GM12878 (cell line): ENCODE measurements at regions not wholly inside any gene's neighbourhood (a gene's known extent, or its start where the extent isn't known, plus 50 kb on each side); places are given as distances from the start of the nearest gene placed in this dataset.
"Not testable (repeated sequence)": the region's sequence is repeated elsewhere in the genome, so short reads cannot be mapped to it uniquely, and the experiment has no call there.

ENCODE experiments used
- ATAC-seq: fragments of 200-7000 bp; cut with Tn5 transposase; 3 replicates; pipeline ENCODE4 v1.9.1; 2020; ENCODE audit warnings: mild to moderate bottlenecking, moderate library complexity
- BruUV-seq: library from RNA; stranded (reverse); fragments of 400-500 nt; replicated peaks from 2 replicates; lab custom pipeline; 2021; lab: Mats Ljungman, UMichigan
- CTCF ChIA-PET: fragments of 300-600 bp; sonication (Branson Sonifier 250); formaldehyde crosslinking; extraction: SDS; loops from one replicate; lab custom pipeline; 2021; ENCODE audit warnings: inconsistent platforms; lab: Yijun Ruan, JAX
- POLR2A ChIA-PET: fragments of 350-600 bp; formaldehyde crosslinking; extraction: SDS; loops from one replicate; lab custom pipeline; 2021; ENCODE audit warnings: inconsistent platforms; lab: Charles Lee
- RAD21 ChIA-PET: fragments of 300-600 bp; sonication (Branson Sonifier 250); formaldehyde crosslinking; loops from one replicate; lab custom pipeline; 2023; ENCODE audit warnings: antibody characterized with exemption; ENCODE audit not compliant: unreplicated experiment; lab: Charles Lee
- SMC1A ChIA-PET: fragments of 300-600 bp; sonication (Branson Sonifier 250); formaldehyde crosslinking; loops from one replicate; lab custom pipeline; 2023; ENCODE audit not compliant: unreplicated experiment, uncharacterized antibody; lab: Charles Lee
- DNase-seq: peaks from one replicate; pipeline ENCODE4 v3.0.0-alpha.2; 2011; ENCODE audit warnings: low read depth, low spot score
- FAIRE-seq: peaks from 3 replicates; lab custom pipeline; 2011; peaks lifted over from hg19 to GRCh38; lab: Jason Lieb, UNC
- H2AFZ ChIP-seq: 2 replicates; pipeline ENCODE4 v1.6.0; 2011; ENCODE audit warnings: low read depth, low read length, control low read depth; ENCODE audit not compliant: control insufficient read depth
- H3K27ac ChIP-seq: 2 replicates; pipeline ENCODE4 v1.5.1; 2011; ENCODE audit warnings: control low read depth; ENCODE audit not compliant: control insufficient read depth, insufficient read depth
- H3K27me3 ChIP-seq, 2 experiments: replicated peaks in 1 of 2; 2 replicates each; pipeline versions ENCODE4 v1.6.0 to v1.6.1; 2011; ENCODE audit warnings: low read length in 1 of 2; ENCODE audit not compliant: control insufficient read depth in 2 of 2, insufficient read depth in 2 of 2
- H3K36me3 ChIP-seq, 2 experiments: 2 replicates each; pipeline ENCODE4 v1.5.1; 2011; ENCODE audit warnings: low read length in 1 of 2; ENCODE audit not compliant: control insufficient read depth in 2 of 2, insufficient read depth in 2 of 2
- H3K4me1 ChIP-seq: 2 replicates; pipeline ENCODE4 v1.6.1; 2011; ENCODE audit warnings: mild to moderate bottlenecking, low read length, moderate library complexity, mixed read lengths; ENCODE audit not compliant: control insufficient read depth, insufficient read depth
- H3K4me2 ChIP-seq: 2 replicates; pipeline ENCODE4 v1.6.0; 2011; ENCODE audit warnings: control low read depth; ENCODE audit not compliant: control insufficient read depth, insufficient read depth
- H3K4me3 ChIP-seq: fragments of 200-600 bp; sonication (generic); 2 replicates; pipeline ENCODE4 v1.5.1; 2016
- H3K79me2 ChIP-seq: 2 replicates; pipeline ENCODE4 v1.6.0; 2011; ENCODE audit warnings: low read length; ENCODE audit not compliant: control insufficient read depth, insufficient read depth
- H3K9ac ChIP-seq: 2 replicates; pipeline ENCODE4 v1.8.0; 2011; ENCODE audit warnings: low read length, control low read depth, mixed read lengths; ENCODE audit not compliant: control insufficient read depth, insufficient read depth
- H3K9me3 ChIP-seq: replicated peaks from 3 replicates; pipeline ENCODE4 v1.5.1; 2011; ENCODE audit warnings: mild to moderate bottlenecking, low read length; ENCODE audit not compliant: control insufficient read depth, insufficient read depth
- H4K20me1 ChIP-seq: 2 replicates; pipeline ENCODE4 v1.6.0; 2011; ENCODE audit not compliant: control insufficient read depth, insufficient read depth
- HDGF ChIP-seq: fragments of 450-650 bp; IDR thresholded peaks from 2 replicates; pipeline ENCODE4 v1.6.1; 2016; ENCODE audit warnings: antibody characterized with exemption
- MTA3 ChIP-seq: IDR thresholded peaks from 2 replicates; pipeline ENCODE4 v1.6.1; 2012; ENCODE audit warnings: low read length, inconsistent platforms, borderline replicate concordance
- NBN ChIP-seq: fragments of 450-650 bp; IDR thresholded peaks from 2 replicates; pipeline ENCODE4 v1.6.1; 2016
- POU2F2 ChIP-seq: IDR thresholded peaks from 3 replicates; pipeline ENCODE4 v1.6.1; 2011; ENCODE audit warnings: low read depth, mild to moderate bottlenecking, low read length, borderline replicate concordance
- RUNX3 ChIP-seq: IDR thresholded peaks from 2 replicates; pipeline ENCODE4 v1.6.1; 2012; ENCODE audit warnings: low read length, inconsistent platforms
- SRF ChIP-seq, 2 experiments: IDR thresholded peaks; 2 replicates each; pipeline ENCODE4 v1.6.1; 2011; ENCODE audit warnings: low read depth in 2 of 2, low read length in 2 of 2, mild to moderate bottlenecking in 1 of 2, moderate library complexity in 1 of 2
- USF1 ChIP-seq: IDR thresholded peaks from 2 replicates; pipeline ENCODE4 v1.6.1; 2011; ENCODE audit warnings: borderline replicate concordance, low read depth, mild to moderate bottlenecking, moderate library complexity, mixed read lengths, low read length; ENCODE audit not compliant: insufficient read depth; ENCODE audit errors: extremely low read length
- ZBTB4 ChIP-seq: fragments of 450-650 bp; formaldehyde crosslinking; IDR thresholded peaks from 2 replicates; pipeline ENCODE4 v1.4.0; 2022; ENCODE audit warnings: mild to moderate bottlenecking, moderate library complexity
- WGBS: methylation state at CpG from one replicate; pipeline ENCODE4 v1.1.6; 2016; ENCODE audit warnings: low lambda C conversion rate; ENCODE audit not compliant: insufficient replicate concordance, insufficient coverage; ENCODE audit errors: missing lambda C conversion rate; 5-methylcytosine and 5-hydroxymethylcytosine counted together
- in situ Hi-C: fragments of 300-500 bp; cut with MboI; formaldehyde crosslinking; loops from 9 replicates; pipeline ENCODE4 v1.14.3; 2018; ENCODE audit warnings: mixed read lengths
- intact Hi-C: fragments of 100-400 bp; cut with micrococcal nuclease; formaldehyde crosslinking; loops from one replicate; pipeline ENCODE4 v1.14.2; 2022; ENCODE audit not compliant: unreplicated experiment

GRCh38 chr4:85054925-85055324 lies 88.4 kb upstream of the WDFY3 start:
- POLR2A ChIA-PET, ATAC-seq, H2AFZ ChIP-seq, BruUV-seq, in situ Hi-C loops, DNase-seq, FAIRE-seq, H3K79me2 ChIP-seq, H3K9me3 ChIP-seq, SMC1A ChIA-PET, intact Hi-C loops, CTCF ChIA-PET, H3K4me3 ChIP-seq, H3K27ac ChIP-seq, RAD21 ChIA-PET, H4K20me1 ChIP-seq, H3K4me1 ChIP-seq, H3K27me3 ChIP-seq, H3K4me2 ChIP-seq, H3K9ac ChIP-seq, H3K36me3 ChIP-seq: not testable (repeated sequence)
- 5% methylated on average over 3 of the region's 3 CpGs for WGBS

- Histone ChIP-seq H2AFZ (no peak overlapping the region), H3K4me3 (no peak overlapping the region), H3K9me3 (no peaks in the 10 kb centered on the region), H3K4me2 (no peak overlapping the region), H3K27me3 (no peaks in the 10 kb centered on the region), H4K20me1 (no peaks in the 10 kb centered on the region), H3K4me1 (no peaks in the 10 kb centered on the region), H3K27ac (no peak overlapping the region), H3K9ac (no peak overlapping the region), H3K36me3 (no peaks in the 10 kb centered on the region), H3K79me2 (no peaks in the 10 kb centered on the region)
- POLR2A ChIA-PET = no interaction called here
- in situ Hi-C loops (no loop called here), intact Hi-C loops (no loop called here)
- SMC1A ChIA-PET = no interaction called here
- DNase-seq = no peak
- no TSS peak for BruUV-seq
- ATAC-seq = no peak
- WGBS = 49% methylated on average over 3 of the region's 3 CpGs
- RAD21 ChIA-PET = no interaction called here
- TF ChIP-seq USF1 (no peak), RUNX3 (no peak), HDGF (no peak), NBN (no peak), ZBTB4 (CRISPR knock-in tag) (no peak), POU2F2 (no peak), MTA3 (no peak), SRF (IDR thresholded peaks at IDR 0.05; ENCODE audit: low read depth in 2 of 2, low read length in 2 of 2) (no peak)
- CTCF ChIA-PET = interaction anchor here (0.6 kb wide), 1 partner anchor 981 kb away, joined by 3 read pairs; no protein-coding TSS in a partner anchor
- no peak for FAIRE-seq
Observed at GRCh38 chr4:85058551-85058950, 92.1 kb upstream of the WDFY3 start.
